ENCODE measurements at regions not wholly inside any gene's neighbourhood (a gene's known extent, or its start where the extent isn't known, plus 50 kb on each side); places are given as distances from the start of the nearest gene placed in this dataset.

DNA sequence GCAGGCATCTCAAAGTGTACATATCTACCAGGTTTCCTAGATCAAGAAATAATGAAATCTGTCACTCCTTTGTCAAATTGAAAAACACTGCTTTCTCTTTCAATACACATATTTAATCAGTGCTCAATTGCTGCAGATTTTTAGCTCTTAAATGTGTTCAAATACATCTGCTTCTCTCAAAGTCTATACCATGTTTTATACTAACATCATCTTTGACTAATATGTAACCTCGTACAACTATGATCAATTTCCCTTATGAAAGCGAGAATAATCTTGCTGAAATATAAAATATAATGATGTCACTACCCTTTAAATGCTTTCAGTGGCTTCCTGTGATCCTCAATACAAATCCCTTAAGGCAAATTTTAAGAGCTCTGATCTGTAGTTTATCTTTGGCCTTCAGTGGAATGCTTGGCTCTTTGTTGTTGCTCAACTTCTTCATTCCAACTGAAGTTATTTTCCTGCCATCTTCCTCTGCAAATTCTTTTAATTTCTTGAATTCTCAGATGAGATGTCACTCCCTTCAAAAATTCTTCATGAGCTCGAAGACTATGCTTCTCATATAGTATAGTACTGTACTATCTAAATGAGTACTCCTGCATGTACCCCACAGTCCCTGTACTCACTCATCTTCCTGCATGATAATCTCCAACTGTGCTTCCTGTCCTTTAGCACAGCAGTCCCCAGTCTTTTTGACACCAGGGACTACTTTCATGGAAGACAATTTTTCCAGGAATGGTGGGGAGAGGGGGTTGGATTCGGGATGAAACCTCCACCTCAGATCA, 545.1 kb upstream of the GJE1 start:
- Histone ChIP-seq H3K4me1 (ENCODE audit: insufficient read depth) (peaks cover 21% of the 10 kb centered on the region), H3K27me3 (replicated peaks; ENCODE audit: insufficient read depth) (no peaks in the 10 kb centered on the region), H3K27ac (peak overlapping the region; percentile 23; the same call in 1 of the 2 replicates), H3K9me2 (ENCODE audit: insufficient read depth) (no peaks in the 10 kb centered on the region), H3K36me3 (ENCODE audit: low read depth) (0 out of 2 replicates have a peak, but pooled peaks cover 5% of the 10 kb centered on the region), H3K79me2 (ENCODE audit: insufficient read depth) (no peaks in the 10 kb centered on the region), H2AFZ (peak overlapping the region; percentile 51), H3K9ac (no peak overlapping the region), H4K20me1 (ENCODE audit: insufficient read depth) (no peaks in the 10 kb centered on the region), H3F3A (ENCODE audit: insufficient read depth) (peaks cover 19% of the 10 kb centered on the region), H3K4me2 (ENCODE audit: unreplicated experiment) (peak overlapping the region; percentile 20), H3K4me3 (peak overlapping the region; percentile 13; the same call in 1 of the 2 replicates), H3K9me3 (ENCODE audit: low read depth) (no peaks in the 10 kb centered on the region)
- 48 to 52% methylated on average over 4 of the region's 4 CpGs for WGBS, 2 experiments (ENCODE audit: low coverage in 1 of 2, low lambda C conversion rate in 2 of 2, missing lambda C conversion rate in 2 of 2)
- TF ChIP-seq EZH2phosphoT487 (IDR thresholded peaks at IDR 0.05; ENCODE audit: insufficient read depth, low read depth) (no peak), EZH2 (IDR thresholded peaks at IDR 0.05; ENCODE audit: insufficient read depth, poor library complexity, severe bottlenecking) (no peak)
- in situ Hi-C loops (cut with MboI) = no loop called here
- DNase-seq = peak; percentile 49

DNA sequence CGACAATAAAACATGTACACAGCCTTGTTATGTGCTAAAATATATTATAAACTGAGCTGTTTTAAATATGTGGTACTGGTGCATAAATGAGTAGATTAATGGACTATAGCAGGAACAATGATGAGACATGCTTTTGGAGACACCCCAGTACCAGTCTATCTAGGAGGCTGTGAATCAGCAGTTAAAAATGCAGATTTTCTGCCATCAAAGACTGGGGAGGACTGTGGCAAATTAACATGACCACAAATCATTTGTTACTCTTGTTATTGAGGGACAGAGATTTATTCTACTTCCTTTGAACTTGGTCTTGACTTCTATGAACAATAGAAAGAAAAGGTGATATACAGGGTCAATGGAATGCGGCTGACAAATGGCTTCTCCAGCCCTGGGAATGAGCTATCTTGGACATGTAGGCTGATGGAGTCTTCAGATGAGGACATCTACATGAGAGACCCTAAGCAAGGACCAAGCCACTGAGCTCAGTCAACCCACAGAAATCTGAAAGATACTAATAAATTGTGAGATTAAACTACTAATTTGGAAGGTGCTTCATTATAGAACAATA, 551.7 kb upstream of the GJE1 start:
- H3K4me2 ChIP-seq (ENCODE audit: unreplicated experiment) = no peak overlapping the region
- no peaks in the 10 kb centered on the region for H3K79me2 ChIP-seq (ENCODE audit: insufficient read depth)
- 61 to 74% methylated on average over 2 of the region's 2 CpGs for WGBS, 2 experiments (ENCODE audit: low coverage in 1 of 2, low lambda C conversion rate in 2 of 2, missing lambda C conversion rate in 2 of 2)
- H4K20me1 ChIP-seq (ENCODE audit: insufficient read depth) = no peaks in the 10 kb centered on the region
- no peak overlapping the region for H2AFZ ChIP-seq
- H3K27ac ChIP-seq = no peak overlapping the region
- in situ Hi-C loops (cut with MboI) = no loop called here
- H3F3A ChIP-seq (ENCODE audit: insufficient read depth) = peaks cover 10% of the 10 kb centered on the region
- no peaks in the 10 kb centered on the region for H3K9me2 ChIP-seq (ENCODE audit: insufficient read depth)
- H3K9me3 ChIP-seq (ENCODE audit: low read depth) = no peaks in the 10 kb centered on the region
- H3K9ac ChIP-seq = no peak overlapping the region
- peak; percentile 63 for DNase-seq
- no peak overlapping the region for H3K4me3 ChIP-seq
- H3K4me1 ChIP-seq (ENCODE audit: insufficient read depth) = peaks cover 20% of the 10 kb centered on the region
- H3K27me3 ChIP-seq (replicated peaks; ENCODE audit: insufficient read depth) = no peaks in the 10 kb centered on the region
- H3K36me3 ChIP-seq (ENCODE audit: low read depth) = no peaks in the 10 kb centered on the region
- TF ChIP-seq EZH2 (IDR thresholded peaks at IDR 0.05; ENCODE audit: insufficient read depth, poor library complexity, severe bottlenecking) (no peak), EZH2phosphoT487 (IDR thresholded peaks at IDR 0.05; ENCODE audit: insufficient read depth, low read depth) (no peak)

DNA sequence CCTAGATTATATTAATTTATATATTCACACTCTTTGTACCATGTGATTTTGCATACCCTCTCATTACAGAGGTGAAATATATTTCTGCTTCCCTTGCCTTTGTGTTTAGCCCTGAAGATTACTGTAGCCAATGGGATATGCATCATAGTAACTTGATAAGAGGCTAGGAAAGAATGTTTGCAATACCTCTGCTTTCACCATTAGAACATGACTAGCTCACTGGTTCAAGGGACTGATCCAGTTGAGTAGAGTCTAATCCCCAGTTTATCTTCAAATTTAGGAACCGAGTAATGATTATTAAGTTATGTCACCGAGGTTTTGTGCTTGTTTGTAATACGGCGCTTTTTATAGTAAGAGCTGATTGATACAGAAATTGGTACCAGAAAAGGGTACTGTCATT, 552.6 kb upstream of the GJE1 start:
- in situ Hi-C loops (cut with MboI) = no loop called here
- no peak overlapping the region for H3K9ac ChIP-seq
- peaks cover 10% of the 10 kb centered on the region for H3F3A ChIP-seq (ENCODE audit: insufficient read depth)
- H3K36me3 ChIP-seq (ENCODE audit: low read depth) = no peaks in the 10 kb centered on the region
- DNase-seq = no peak
- WGBS, 2 experiments (ENCODE audit: low coverage in 1 of 2, low lambda C conversion rate in 2 of 2, missing lambda C conversion rate in 2 of 2) = 96% methylated on average over 4 of the region's 4 CpGs
- peaks cover 20% of the 10 kb centered on the region for H3K4me1 ChIP-seq (ENCODE audit: insufficient read depth)
- no peak for TF ChIP-seq EZH2phosphoT487 (IDR thresholded peaks at IDR 0.05; ENCODE audit: insufficient read depth, low read depth)
- no peak for TF ChIP-seq EZH2 (IDR thresholded peaks at IDR 0.05; ENCODE audit: insufficient read depth, poor library complexity, severe bottlenecking)
- H3K4me2 ChIP-seq (ENCODE audit: unreplicated experiment) = no peak overlapping the region
- no peaks in the 10 kb centered on the region for H3K27me3 ChIP-seq (replicated peaks; ENCODE audit: insufficient read depth)
- H3K9me2 ChIP-seq (ENCODE audit: insufficient read depth) = no peaks in the 10 kb centered on the region
- H3K4me3 ChIP-seq = no peak overlapping the region
- H3K79me2 ChIP-seq (ENCODE audit: insufficient read depth) = no peaks in the 10 kb centered on the region
- H3K9me3 ChIP-seq (ENCODE audit: low read depth) = no peaks in the 10 kb centered on the region
- H4K20me1 ChIP-seq (ENCODE audit: insufficient read depth) = no peaks in the 10 kb centered on the region
- no peak overlapping the region for H3K27ac ChIP-seq
- no peak overlapping the region for H2AFZ ChIP-seq

DNA sequence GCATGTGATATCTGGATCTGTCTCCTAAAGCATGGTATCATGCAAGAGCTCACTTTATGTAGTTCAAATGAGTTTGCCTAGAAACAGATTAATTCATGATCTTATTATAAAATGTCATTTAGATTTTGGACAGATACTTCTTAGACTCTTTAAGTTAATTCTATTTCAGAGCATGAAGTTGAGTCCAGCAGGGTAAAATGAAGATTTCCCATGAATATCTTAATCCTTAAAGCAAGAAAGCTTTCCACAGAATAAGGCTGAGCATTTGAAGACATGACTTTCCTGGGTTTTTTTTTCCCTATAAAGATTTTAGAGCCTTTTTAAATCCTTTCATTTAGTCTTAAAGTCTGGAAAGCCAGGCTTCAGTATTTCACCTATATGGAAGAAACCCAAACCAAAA, 556.0 kb upstream of the GJE1 start:
- no peaks in the 10 kb centered on the region for H3K9me2 ChIP-seq (ENCODE audit: insufficient read depth)
- H3K36me3 ChIP-seq (ENCODE audit: low read depth) = no peaks in the 10 kb centered on the region
- peaks cover 10% of the 10 kb centered on the region for H3F3A ChIP-seq (ENCODE audit: insufficient read depth)
- in situ Hi-C loops (cut with MboI) = no loop called here
- no peak overlapping the region for H3K4me3 ChIP-seq
- H4K20me1 ChIP-seq (ENCODE audit: insufficient read depth) = no peaks in the 10 kb centered on the region
- H3K27ac ChIP-seq = no peak overlapping the region
- no peaks in the 10 kb centered on the region for H3K27me3 ChIP-seq (replicated peaks; ENCODE audit: insufficient read depth)
- peaks cover 20% of the 10 kb centered on the region for H3K4me1 ChIP-seq (ENCODE audit: insufficient read depth)
- DNase-seq = no peak
- no peak overlapping the region for H3K9ac ChIP-seq
- TF ChIP-seq EZH2phosphoT487 (IDR thresholded peaks at IDR 0.05; ENCODE audit: insufficient read depth, low read depth) (no peak), EZH2 (IDR thresholded peaks at IDR 0.05; ENCODE audit: insufficient read depth, poor library complexity, severe bottlenecking) (no peak)
- H3K4me2 ChIP-seq (ENCODE audit: unreplicated experiment) = no peak overlapping the region
- 0 out of 2 replicates have a peak overlapping the region, but pooled peaks have one; percentile 23 for H2AFZ ChIP-seq
- H3K79me2 ChIP-seq (ENCODE audit: insufficient read depth) = no peaks in the 10 kb centered on the region
- no peaks in the 10 kb centered on the region for H3K9me3 ChIP-seq (ENCODE audit: low read depth)

Data from GM23248 (cell line).